A549 (cell line): ENCODE measurements at regions not wholly inside any gene's neighbourhood (a gene's known extent, or its start where the extent isn't known, plus 50 kb on each side); places are given as distances from the start of the nearest gene placed in this dataset.

Experiments used
- ATAC-seq, 2 experiments: fragments of 200-7000 bp in 1 of 2; fragments of >200 bp in 1 of 2; cut with Nextera tagmentation in 1 of 2; cut with Tn5 transposase in 1 of 2; 3 replicates each; pipeline versions ENCODE4 v1.8.0 to v1.9.1; 2018 to 2020; ENCODE audit warnings: mild to moderate bottlenecking in 1 of 2, moderate library complexity in 1 of 2
- CTCF ChIA-PET: fragments of 300-600 bp; sonication (Branson Sonifier 250); formaldehyde crosslinking; extraction: SDS; loops from one replicate; lab custom pipeline; 2021; ENCODE audit warnings: antibody characterized with exemption, inconsistent platforms; lab: Yijun Ruan, JAX
- POLR2A ChIA-PET: fragments of 350-600 bp; formaldehyde crosslinking; extraction: SDS; loops from one replicate; lab custom pipeline; 2021; ENCODE audit warnings: antibody characterized with exemption, inconsistent platforms; lab: Yijun Ruan, JAX
- DNase-seq, 2 experiments: peaks; one replicate each; pipeline versions ENCODE4 v3.0.0 to v3.0.0-alpha.2; 2011 to 2016; ENCODE audit warnings: low read depth in 1 of 2, low spot score in 1 of 2
- FAIRE-seq: peaks from 2 replicates; lab custom pipeline; 2011; peaks lifted over from hg19 to GRCh38; lab: Jason Lieb, UNC
- H3K27ac ChIP-seq, 2 experiments: fragments of >200 bp; sonication (Bioruptor Twin); formaldehyde crosslinking; 3 replicates each; pipeline ENCODE4 v1.5.1; 2016 to 2017
- H3K4me1 ChIP-seq: fragments of >200 bp; sonication (Bioruptor Twin); formaldehyde crosslinking; 3 replicates; pipeline ENCODE4 v1.6.1; 2016
- H3K4me2 ChIP-seq: fragments of >200 bp; sonication (Bioruptor Twin); formaldehyde crosslinking; 3 replicates; pipeline ENCODE4 v1.6.1; 2016
- H3K4me3 ChIP-seq: fragments of >200 bp; sonication (Bioruptor Twin); formaldehyde crosslinking; 3 replicates; pipeline ENCODE4 v1.5.1; 2016
- H3K9me3 ChIP-seq: fragments of >200 bp; sonication (Bioruptor Twin); formaldehyde crosslinking; 3 replicates; pipeline ENCODE4 v1.6.1; 2016
- BHLHE40 ChIP-seq: IDR thresholded peaks from 2 replicates; pipeline ENCODE4 v1.6.1; 2012; ENCODE audit warnings: low read depth, low read length, inconsistent platforms
- CBX2 ChIP-seq: fragments of 200-600 bp; sonication (generic); IDR thresholded peaks from 2 replicates; pipeline ENCODE4 v1.6.1; 2016; ENCODE audit warnings: low read depth, mild to moderate bottlenecking, borderline replicate concordance
- CBX8 ChIP-seq: fragments of 200-600 bp; sonication (generic); IDR thresholded peaks from 2 replicates; pipeline ENCODE4 v1.6.1; 2016
- CEBPB ChIP-seq, 2 experiments: fragments of >200 bp in 1 of 2; sonication (Bioruptor Twin) in 1 of 2; formaldehyde crosslinking in 1 of 2; IDR thresholded peaks; 2 replicates each; pipeline ENCODE4 v1.6.1; 2012 to 2016
- EHF ChIP-seq: fragments of 250-450 bp; sonication (Bioruptor Pico); IDR thresholded peaks from 2 replicates; pipeline ENCODE4 v1.5.0; 2020; ENCODE audit warnings: mild to moderate bottlenecking
- EHMT2 ChIP-seq: fragments of 200-600 bp; sonication (generic); IDR thresholded peaks from 2 replicates; pipeline ENCODE4 v1.6.1; 2016; ENCODE audit warnings: antibody characterized with exemption, low read depth, mild to moderate bottlenecking, moderate library complexity
- FOXS1 ChIP-seq: fragments of 250-450 bp; sonication (Bioruptor Pico); IDR thresholded peaks from 2 replicates; pipeline ENCODE4 v1.5.0; 2020; ENCODE audit warnings: mild to moderate bottlenecking, moderate library complexity
- GATA3 ChIP-seq: IDR thresholded peaks from 2 replicates; pipeline ENCODE4 v1.6.1; 2012; ENCODE audit warnings: borderline replicate concordance
- HEYL ChIP-seq: fragments of 250-450 bp; sonication (Bioruptor Pico); IDR thresholded peaks from 2 replicates; pipeline ENCODE4 v1.8.0; 2021; ENCODE audit warnings: mild to moderate bottlenecking, moderate library complexity
- HOXA7 ChIP-seq: fragments of 250-450 bp; sonication (Bioruptor Pico); IDR thresholded peaks from 2 replicates; pipeline ENCODE4 v1.5.0; 2020; ENCODE audit warnings: mild to moderate bottlenecking, moderate library complexity
- HOXB13 ChIP-seq: fragments of 250-450 bp; sonication (Bioruptor Pico); IDR thresholded peaks from 2 replicates; pipeline ENCODE4 v1.5.0; 2020; ENCODE audit warnings: low read depth, mild to moderate bottlenecking, moderate library complexity
- HOXB5 ChIP-seq: fragments of 250-450 bp; sonication (Bioruptor Pico); IDR thresholded peaks from 2 replicates; pipeline ENCODE4 v1.5.0; 2020; ENCODE audit warnings: mild to moderate bottlenecking, moderate library complexity
- JUNB ChIP-seq: fragments of >200 bp; sonication (Bioruptor Twin); formaldehyde crosslinking; IDR thresholded peaks from 2 replicates; pipeline ENCODE4 v1.6.1; 2016
- KDM5A ChIP-seq: fragments of 200-600 bp; sonication (generic); IDR thresholded peaks from 2 replicates; pipeline ENCODE4 v1.6.1; 2016; ENCODE audit warnings: antibody characterized with exemption, mild to moderate bottlenecking
- MAFK ChIP-seq: fragments of 450-650 bp; IDR thresholded peaks from 2 replicates; pipeline ENCODE4 v1.6.1; 2014; ENCODE audit not compliant: partially characterized antibody
- NR3C1 ChIP-seq: fragments of >200 bp; sonication (Bioruptor Twin); formaldehyde crosslinking; IDR thresholded peaks from 3 replicates; pipeline ENCODE4 v1.6.1; 2017
- POLR2A ChIP-seq: IDR thresholded peaks from 2 replicates; pipeline ENCODE4 v1.6.1; 2012; ENCODE audit warnings: mild to moderate bottlenecking, low read length
- RAD21 ChIP-seq, 2 experiments: fragments of >200 bp in 1 of 2; sonication (Bioruptor Twin) in 1 of 2; formaldehyde crosslinking in 1 of 2; IDR thresholded peaks in 1 of 2; conservative IDR thresholded peaks in 1 of 2; 2 replicates in 1 of 2; 3 replicates in 1 of 2; pipeline ENCODE4 v1.6.1; 2012 to 2018; ENCODE audit warnings: inconsistent platforms in 1 of 2
- RCOR1 ChIP-seq: fragments of 150-350 bp; IDR thresholded peaks from 2 replicates; pipeline ENCODE4 v1.6.1; 2014; ENCODE audit warnings: antibody characterized with exemption, low read length, low read depth
- RFX5 ChIP-seq: fragments of 450-650 bp; IDR thresholded peaks from 2 replicates; pipeline ENCODE4 v1.7.1; 2014; ENCODE audit warnings: antibody characterized with exemption, mild to moderate bottlenecking, moderate library complexity
- SMC3 ChIP-seq: fragments of >200 bp; sonication (Bioruptor Twin); formaldehyde crosslinking; IDR thresholded peaks from 3 replicates; pipeline ENCODE4 v1.6.1; 2018; ENCODE audit warnings: inconsistent platforms
- TFCP2L1 ChIP-seq: fragments of 250-450 bp; sonication (Bioruptor Pico); IDR thresholded peaks from 2 replicates; pipeline ENCODE4 v1.5.0; 2021; ENCODE audit warnings: mild to moderate bottlenecking
- ZSCAN20 ChIP-seq: fragments of 250-450 bp; sonication (Bioruptor Pico); IDR thresholded peaks from 2 replicates; pipeline ENCODE4 v1.8.0; 2022; ENCODE audit warnings: mild to moderate bottlenecking, moderate library complexity
- WGBS: methylation state at CpG from one replicate; pipeline ENCODE4 v1.1.6; 2017; ENCODE audit errors: missing lambda C conversion rate; 5-methylcytosine and 5-hydroxymethylcytosine counted together
- TF ChIP-seq, protein P1 (sequence below): fragments of >200 bp; sonication (Bioruptor Twin); formaldehyde crosslinking; IDR thresholded peaks from 3 replicates; pipeline ENCODE4 v1.5.1; 2016
- TF ChIP-seq, protein P2 (sequence below): IDR thresholded peaks from 2 replicates; pipeline ENCODE4 v1.6.1; 2012
- TF ChIP-seq, protein P3 (sequence below): fragments of >200 bp; sonication (Bioruptor Twin); formaldehyde crosslinking; IDR thresholded peaks from 2 replicates; pipeline ENCODE4 v1.6.1; 2016
- TF ChIP-seq, protein P4 (sequence below): fragments of 200-600 bp; sonication (generic); IDR thresholded peaks from 2 replicates; pipeline ENCODE4 v1.6.1; 2016; ENCODE audit warnings: antibody characterized with exemption, mild to moderate bottlenecking, moderate library complexity
- TF ChIP-seq, protein P5 (sequence below): IDR thresholded peaks from 2 replicates; pipeline ENCODE4 v1.6.1; 2012

DNA sequence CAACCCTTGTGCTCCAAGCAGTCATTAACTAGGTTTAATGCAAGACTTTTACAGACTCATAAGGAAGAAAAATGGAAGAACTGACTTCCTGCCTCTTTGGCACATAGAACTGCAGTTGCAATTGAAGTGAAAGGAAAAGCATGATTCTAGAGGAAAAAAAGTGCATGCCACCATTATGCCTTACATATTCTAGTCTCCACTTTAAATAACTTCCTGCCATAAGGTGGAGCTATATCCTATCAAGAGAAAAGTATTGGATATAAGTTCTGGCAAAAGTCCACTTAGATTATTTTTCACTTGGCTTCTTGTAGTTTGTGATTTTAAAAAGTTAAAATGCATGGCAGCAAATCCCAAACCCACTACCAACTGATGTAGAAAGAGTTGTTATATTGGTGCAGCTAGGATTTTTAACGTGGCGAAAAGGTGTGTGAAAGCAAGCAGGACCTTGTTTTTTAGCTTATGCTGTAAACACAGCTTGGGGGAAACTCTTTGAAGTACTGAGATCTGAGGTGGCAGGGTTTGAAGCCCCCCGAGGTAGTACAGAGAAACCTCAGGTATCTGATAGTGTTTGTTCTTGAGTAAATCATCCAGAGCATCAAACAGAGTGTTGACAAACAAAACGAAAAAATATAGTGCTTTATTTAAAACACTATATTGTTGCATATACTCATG lies 117.9 kb downstream of the ANXA1 start:
- Histone ChIP-seq H3K27ac (no peak overlapping the region), H3K4me2 (no peak overlapping the region), H3K4me1 (peaks cover 11% of the 10 kb centered on the region; the same call in 2 of the 3 replicates), H3K4me3 (no peak overlapping the region), H3K9me3 (no peaks in the 10 kb centered on the region)
- ATAC-seq (peak in 1 of 2 experiments; percentile 73; a peak in 2 of 6 replicates), FAIRE-seq (no peak), DNase-seq (peak; percentile 3 to 29)
- ChIA-PET CTCF (interaction anchor here (0.6 to 2.7 kb wide), 14 partner anchors 9 to 1303 kb away, joined by 3 to 8 read pairs (median 3); no protein-coding TSS in a partner anchor), POLR2A (no interaction called here)
- 53% methylated on average over 4 of the region's 4 CpGs for WGBS
- TF ChIP-seq HOXA7 (0 out of 2 replicates have a peak, but pooled peaks have one; percentile 53), RAD21 (conservative IDR thresholded peaks at IDR 0.05 in 1 of 2, IDR thresholded peaks at IDR 0.05 in 1 of 2) (peak; percentile 58 to 73; a peak in 4 of 5 replicates), MAFK (no peak), SMC3 (peak; percentile 22; the same call in 1 of the 3 replicates)
- TF ChIP-seq, protein P1, sequence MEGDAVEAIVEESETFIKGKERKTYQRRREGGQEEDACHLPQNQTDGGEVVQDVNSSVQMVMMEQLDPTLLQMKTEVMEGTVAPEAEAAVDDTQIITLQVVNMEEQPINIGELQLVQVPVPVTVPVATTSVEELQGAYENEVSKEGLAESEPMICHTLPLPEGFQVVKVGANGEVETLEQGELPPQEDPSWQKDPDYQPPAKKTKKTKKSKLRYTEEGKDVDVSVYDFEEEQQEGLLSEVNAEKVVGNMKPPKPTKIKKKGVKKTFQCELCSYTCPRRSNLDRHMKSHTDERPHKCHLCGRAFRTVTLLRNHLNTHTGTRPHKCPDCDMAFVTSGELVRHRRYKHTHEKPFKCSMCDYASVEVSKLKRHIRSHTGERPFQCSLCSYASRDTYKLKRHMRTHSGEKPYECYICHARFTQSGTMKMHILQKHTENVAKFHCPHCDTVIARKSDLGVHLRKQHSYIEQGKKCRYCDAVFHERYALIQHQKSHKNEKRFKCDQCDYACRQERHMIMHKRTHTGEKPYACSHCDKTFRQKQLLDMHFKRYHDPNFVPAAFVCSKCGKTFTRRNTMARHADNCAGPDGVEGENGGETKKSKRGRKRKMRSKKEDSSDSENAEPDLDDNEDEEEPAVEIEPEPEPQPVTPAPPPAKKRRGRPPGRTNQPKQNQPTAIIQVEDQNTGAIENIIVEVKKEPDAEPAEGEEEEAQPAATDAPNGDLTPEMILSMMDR, result peak; percentile 53

DNA sequence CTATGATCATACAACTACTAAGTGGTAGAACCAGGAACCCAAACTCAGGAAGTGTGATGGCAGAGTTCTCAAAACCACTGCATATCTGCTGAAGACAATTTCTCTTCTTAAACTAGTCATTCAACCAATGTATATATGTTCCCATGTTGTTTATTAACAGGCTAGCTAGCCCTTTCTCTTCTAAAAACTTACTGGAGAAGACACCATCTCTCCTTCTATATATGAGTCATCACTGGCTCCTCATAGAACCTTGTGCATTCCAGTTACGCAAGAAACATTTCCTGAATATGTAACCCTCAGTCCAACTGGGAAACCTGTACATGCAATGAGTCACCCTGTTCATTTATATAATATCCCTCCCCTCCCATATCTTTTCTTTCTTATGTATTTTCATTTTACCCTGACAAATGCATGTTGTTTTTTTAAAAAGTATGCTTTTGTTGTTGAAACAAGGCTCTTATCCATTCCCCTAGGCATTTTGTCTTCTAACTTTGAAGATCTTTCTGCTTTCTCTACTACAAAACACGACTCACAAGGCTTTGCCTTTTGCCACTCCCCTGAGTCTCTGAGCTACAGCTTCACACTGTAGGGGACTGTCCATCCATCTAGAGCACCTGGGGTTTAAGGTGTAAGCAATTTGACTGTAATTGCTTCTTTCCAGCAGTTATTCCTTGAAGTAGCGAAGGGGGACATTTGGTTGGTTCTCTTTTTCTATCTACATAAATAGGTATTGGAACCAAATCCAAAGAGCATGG lies 119.5 kb downstream of the ANXA1 start:
- Histone ChIP-seq H3K27ac (peak overlapping the region in 1 of 2 experiments; percentile 49; a peak in 2 of 6 replicates), H3K4me2 (peak overlapping the region; percentile 52), H3K4me3 (no peak overlapping the region), H3K4me1 (peaks cover 11% of the 10 kb centered on the region; the same call in 2 of the 3 replicates), H3K9me3 (no peaks in the 10 kb centered on the region)
- DNase-seq, result peak; percentile 30 to 77
- POLR2A ChIA-PET, result no interaction called here
- 34% methylated on average over 3 of the region's 3 CpGs for WGBS
- CTCF ChIA-PET, result interaction anchor here (0.6 to 2.7 kb wide), 3 partner anchors 33 to 962 kb away, joined by 3 to 8 read pairs (median 7); no protein-coding TSS in a partner anchor
- ATAC-seq, result peak; percentile 96 to 99
- peak; percentile 90 for FAIRE-seq
- TF ChIP-seq JUNB (peak; percentile 77), SMC3 (no peak), RCOR1 (no peak), TFCP2L1 (CRISPR knock-in tag) (no peak), CBX2 (no peak), CBX8 (no peak), EHF (CRISPR knock-in tag) (no peak), POLR2A (no peak), GATA3 (no peak), KDM5A (no peak), EHMT2 (no peak), RFX5 (no peak), FOXS1 (CRISPR knock-in tag) (no peak), HOXB13 (no peak), BHLHE40 (no peak), ZSCAN20 (CRISPR knock-in tag) (no peak), NR3C1 (no peak), HEYL (CRISPR knock-in tag) (no peak), HOXB5 (no peak), CEBPB (IDR thresholded peaks at IDR 0.05) (peak; percentile 90 to 93)
- TF ChIP-seq, protein P1, result no peak
- TF ChIP-seq, protein P2, sequence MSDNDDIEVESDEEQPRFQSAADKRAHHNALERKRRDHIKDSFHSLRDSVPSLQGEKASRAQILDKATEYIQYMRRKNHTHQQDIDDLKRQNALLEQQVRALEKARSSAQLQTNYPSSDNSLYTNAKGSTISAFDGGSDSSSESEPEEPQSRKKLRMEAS, result no peak
- TF ChIP-seq, protein P3, sequence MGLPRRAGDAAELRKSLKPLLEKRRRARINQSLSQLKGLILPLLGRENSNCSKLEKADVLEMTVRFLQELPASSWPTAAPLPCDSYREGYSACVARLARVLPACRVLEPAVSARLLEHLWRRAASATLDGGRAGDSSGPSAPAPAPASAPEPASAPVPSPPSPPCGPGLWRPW, result peak; percentile 65; the same call in 1 of the 2 replicates
- TF ChIP-seq, protein P4, sequence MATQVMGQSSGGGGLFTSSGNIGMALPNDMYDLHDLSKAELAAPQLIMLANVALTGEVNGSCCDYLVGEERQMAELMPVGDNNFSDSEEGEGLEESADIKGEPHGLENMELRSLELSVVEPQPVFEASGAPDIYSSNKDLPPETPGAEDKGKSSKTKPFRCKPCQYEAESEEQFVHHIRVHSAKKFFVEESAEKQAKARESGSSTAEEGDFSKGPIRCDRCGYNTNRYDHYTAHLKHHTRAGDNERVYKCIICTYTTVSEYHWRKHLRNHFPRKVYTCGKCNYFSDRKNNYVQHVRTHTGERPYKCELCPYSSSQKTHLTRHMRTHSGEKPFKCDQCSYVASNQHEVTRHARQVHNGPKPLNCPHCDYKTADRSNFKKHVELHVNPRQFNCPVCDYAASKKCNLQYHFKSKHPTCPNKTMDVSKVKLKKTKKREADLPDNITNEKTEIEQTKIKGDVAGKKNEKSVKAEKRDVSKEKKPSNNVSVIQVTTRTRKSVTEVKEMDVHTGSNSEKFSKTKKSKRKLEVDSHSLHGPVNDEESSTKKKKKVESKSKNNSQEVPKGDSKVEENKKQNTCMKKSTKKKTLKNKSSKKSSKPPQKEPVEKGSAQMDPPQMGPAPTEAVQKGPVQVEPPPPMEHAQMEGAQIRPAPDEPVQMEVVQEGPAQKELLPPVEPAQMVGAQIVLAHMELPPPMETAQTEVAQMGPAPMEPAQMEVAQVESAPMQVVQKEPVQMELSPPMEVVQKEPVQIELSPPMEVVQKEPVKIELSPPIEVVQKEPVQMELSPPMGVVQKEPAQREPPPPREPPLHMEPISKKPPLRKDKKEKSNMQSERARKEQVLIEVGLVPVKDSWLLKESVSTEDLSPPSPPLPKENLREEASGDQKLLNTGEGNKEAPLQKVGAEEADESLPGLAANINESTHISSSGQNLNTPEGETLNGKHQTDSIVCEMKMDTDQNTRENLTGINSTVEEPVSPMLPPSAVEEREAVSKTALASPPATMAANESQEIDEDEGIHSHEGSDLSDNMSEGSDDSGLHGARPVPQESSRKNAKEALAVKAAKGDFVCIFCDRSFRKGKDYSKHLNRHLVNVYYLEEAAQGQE, result no peak
- TF ChIP-seq, protein P5, sequence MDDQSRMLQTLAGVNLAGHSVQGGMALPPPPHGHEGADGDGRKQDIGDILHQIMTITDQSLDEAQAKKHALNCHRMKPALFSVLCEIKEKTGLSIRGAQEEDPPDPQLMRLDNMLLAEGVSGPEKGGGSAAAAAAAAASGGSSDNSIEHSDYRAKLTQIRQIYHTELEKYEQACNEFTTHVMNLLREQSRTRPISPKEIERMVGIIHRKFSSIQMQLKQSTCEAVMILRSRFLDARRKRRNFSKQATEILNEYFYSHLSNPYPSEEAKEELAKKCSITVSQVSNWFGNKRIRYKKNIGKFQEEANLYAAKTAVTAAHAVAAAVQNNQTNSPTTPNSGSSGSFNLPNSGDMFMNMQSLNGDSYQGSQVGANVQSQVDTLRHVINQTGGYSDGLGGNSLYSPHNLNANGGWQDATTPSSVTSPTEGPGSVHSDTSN, result no peak
